ENCODE measurements at regions not wholly inside any gene's neighbourhood (a gene's known extent, or its start where the extent isn't known, plus 50 kb on each side); places are given as distances from the start of the nearest gene placed in this dataset.
"Not testable (repeated sequence)": the region's sequence is repeated elsewhere in the genome, so short reads cannot be mapped to it uniquely, and the experiment has no call there.

GRCh38 chr2:2588777-2589176, 257.7 kb upstream of the MYT1L start:
- DNase-seq (ENCODE audit: low read depth): no peak
- no peak overlapping the region for H3K4me3 ChIP-seq (ENCODE audit: low read depth, low read length)
- TF ChIP-seq CTCF (IDR thresholded peaks at IDR 0.05; ENCODE audit: low read depth, low read length, missing control alignments): no peak
- in situ Hi-C loops (cut with HindIII; ENCODE audit: low sequenced_read_pairs): no loop called here

- in situ Hi-C loops (cut with HindIII; ENCODE audit: low sequenced_read_pairs): no loop called here
Measured at GRCh38 chr2:2587354-2587753, 256.3 kb upstream of the MYT1L start.

GRCh38 chr2:2586931-2587330, 255.9 kb upstream of the MYT1L start:
- in situ Hi-C loops (cut with HindIII; ENCODE audit: low sequenced_read_pairs): no loop called here
- no peak for TF ChIP-seq CTCF (IDR thresholded peaks at IDR 0.05; ENCODE audit: low read depth, low read length, missing control alignments)
- DNase-seq (ENCODE audit: low read depth): no peak
- H3K4me3 ChIP-seq (ENCODE audit: low read depth, low read length): no peak overlapping the region

More at GRCh38 chr2:2587354-2587753, 256.3 kb upstream of the MYT1L start:
- DNase-seq (ENCODE audit: low read depth): no peak
- no peak for TF ChIP-seq CTCF (IDR thresholded peaks at IDR 0.05; ENCODE audit: low read depth, low read length, missing control alignments)
- no peak overlapping the region for H3K4me3 ChIP-seq (ENCODE audit: low read depth, low read length)

GRCh38 chr2:2586068-2586776, 255.1 kb upstream of the MYT1L start:
- no peak for TF ChIP-seq CTCF (IDR thresholded peaks at IDR 0.05; ENCODE audit: low read depth, low read length, missing control alignments)
- no peak overlapping the region for H3K4me3 ChIP-seq (ENCODE audit: low read depth, low read length)
- in situ Hi-C loops (cut with HindIII; ENCODE audit: low sequenced_read_pairs): no loop called here
- DNase-seq (ENCODE audit: low read depth): no peak

DNA sequence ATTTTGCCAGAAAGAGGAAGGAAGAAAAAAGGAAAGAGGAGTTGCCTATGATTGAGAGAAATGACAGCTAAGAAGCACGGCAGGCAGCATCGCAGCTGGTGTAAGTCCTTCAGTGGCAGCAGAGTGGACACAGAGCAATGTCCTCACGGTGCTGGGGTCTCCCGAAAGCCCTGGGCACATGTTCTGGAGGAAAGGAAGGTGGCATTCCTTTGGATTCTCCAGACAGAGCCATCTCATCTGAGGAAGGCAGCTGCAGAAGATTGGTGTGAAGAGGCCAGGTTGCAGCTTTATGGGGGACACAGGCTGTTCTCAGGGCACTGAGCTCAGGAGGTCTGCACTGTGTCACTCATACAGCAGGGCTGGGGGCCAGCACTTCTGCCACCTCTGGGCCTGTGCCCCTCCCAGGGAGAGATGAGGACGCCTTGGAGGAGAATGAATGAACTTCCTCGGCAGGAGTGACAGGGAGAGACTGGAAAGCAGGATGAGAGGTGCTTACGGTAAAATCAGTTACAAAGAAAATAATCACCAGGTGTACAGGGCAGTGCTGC, 252.0 kb upstream of the MYT1L start:
- no peak for TF ChIP-seq CTCF (IDR thresholded peaks at IDR 0.05; ENCODE audit: low read depth, low read length, missing control alignments)
- in situ Hi-C loops (cut with HindIII; ENCODE audit: low sequenced_read_pairs): no loop called here
- DNase-seq (ENCODE audit: low read depth): no peak
- no peak overlapping the region for H3K4me3 ChIP-seq (ENCODE audit: low read depth, low read length)

GRCh38 chr2:2581331-2582159, 250.5 kb upstream of the MYT1L start:
- in situ Hi-C loops (cut with HindIII; ENCODE audit: low sequenced_read_pairs): no loop called here

GRCh38 chr2:2580841-2581240, 249.8 kb upstream of the MYT1L start:
- in situ Hi-C loops (cut with HindIII; ENCODE audit: low sequenced_read_pairs); H3K4me3 ChIP-seq (ENCODE audit: low read depth, low read length); DNase-seq (ENCODE audit: low read depth): not testable (repeated sequence)

More at GRCh38 chr2:2581331-2582159, 250.5 kb upstream of the MYT1L start:
- no peak for TF ChIP-seq CTCF (IDR thresholded peaks at IDR 0.05; ENCODE audit: low read depth, low read length, missing control alignments)
- no peak for DNase-seq (ENCODE audit: low read depth)
- no peak overlapping the region for H3K4me3 ChIP-seq (ENCODE audit: low read depth, low read length)

Measured in astrocyte of the cerebellum (primary cell).